GM15510 (cell line): ENCODE measurements at regions not wholly inside any gene's neighbourhood (a gene's known extent, or its start where the extent isn't known, plus 50 kb on each side); places are given as distances from the start of the nearest gene placed in this dataset.

Source experiments
- POLR2A ChIP-seq: IDR thresholded peaks from 3 replicates; pipeline ENCODE4 v1.6.1; 2011; ENCODE audit warnings: borderline replicate concordance; ENCODE audit not compliant: insufficient read length; ENCODE audit errors: extremely low read depth

DNA sequence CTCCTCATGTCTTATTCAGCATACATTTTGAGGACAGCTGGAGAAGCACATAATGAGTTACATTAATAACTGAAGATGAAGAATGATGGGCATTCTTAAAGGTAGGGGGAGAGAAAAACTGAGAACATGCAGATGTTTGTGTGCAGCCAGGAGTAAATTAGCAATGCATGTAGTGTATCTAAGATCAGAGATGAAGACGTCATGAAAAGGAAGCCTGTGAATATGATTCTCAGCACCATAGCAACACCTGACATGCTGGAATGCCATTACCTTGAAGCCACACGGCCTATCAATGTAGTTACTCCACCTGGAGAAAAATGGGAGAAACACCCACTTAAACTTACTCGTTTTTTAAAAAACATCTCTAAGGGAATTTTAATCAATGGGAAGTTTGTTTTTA, 607.1 kb downstream of the PTPRC start:
- no peak for TF ChIP-seq POLR2A

DNA sequence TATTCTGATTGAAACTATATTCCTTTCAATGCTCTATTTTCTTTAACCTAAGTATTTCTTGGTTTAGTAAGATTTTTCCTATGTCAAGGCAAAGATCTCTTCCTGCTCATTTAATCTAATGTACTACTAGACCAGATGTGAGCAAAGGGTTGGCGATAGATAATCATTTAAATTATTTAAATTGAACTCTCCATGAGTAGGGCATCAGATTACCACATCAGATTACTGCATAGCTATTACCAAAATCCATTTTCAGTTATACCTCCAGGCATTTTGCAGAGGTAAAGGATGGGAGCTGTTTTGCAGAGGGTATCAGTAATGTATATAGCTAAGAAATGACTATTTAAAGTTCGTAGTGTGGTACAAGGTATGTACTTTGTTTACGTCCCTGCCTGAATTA, 607.9 kb downstream of the PTPRC start:
- TF ChIP-seq POLR2A: no peak

DNA sequence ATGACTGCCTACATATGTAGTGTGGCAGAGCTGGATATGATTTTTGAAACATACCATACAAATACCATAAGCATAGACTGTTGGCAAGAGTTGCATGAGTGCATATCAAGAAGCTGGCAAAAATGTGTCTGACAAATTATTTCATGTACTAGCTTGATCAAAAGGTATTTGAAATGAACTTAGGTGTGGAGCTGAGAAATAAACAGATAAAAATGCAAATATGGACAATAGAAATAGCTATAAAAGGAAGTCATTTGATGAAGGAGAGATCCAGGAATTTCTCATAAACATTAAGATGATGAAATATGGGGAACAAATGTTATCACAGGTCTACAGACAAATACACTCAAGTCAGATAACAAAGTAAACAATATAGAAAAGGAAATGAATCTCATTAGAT, 609.1 kb downstream of the PTPRC start:
- no peak for TF ChIP-seq POLR2A

DNA sequence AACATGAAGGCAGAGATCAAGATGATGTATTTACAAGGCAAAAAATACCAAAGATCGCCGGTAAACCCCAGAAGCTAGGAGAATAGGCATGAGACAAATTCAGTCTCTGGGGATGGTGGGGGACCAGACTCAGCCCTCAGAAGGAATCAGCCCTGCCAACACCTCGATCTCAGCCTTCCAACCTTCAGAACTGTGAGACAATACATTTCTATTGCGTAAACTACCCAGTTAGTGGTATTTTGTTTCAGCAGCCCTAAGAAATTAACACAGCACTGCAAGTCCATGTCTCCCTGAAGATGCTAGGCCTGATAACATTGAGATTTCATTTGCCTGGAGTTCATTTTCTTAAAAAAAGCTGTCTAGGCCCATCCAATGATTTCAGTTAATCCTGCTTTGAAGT, 622.5 kb downstream of the PTPRC start:
- TF ChIP-seq POLR2A: no peak

DNA sequence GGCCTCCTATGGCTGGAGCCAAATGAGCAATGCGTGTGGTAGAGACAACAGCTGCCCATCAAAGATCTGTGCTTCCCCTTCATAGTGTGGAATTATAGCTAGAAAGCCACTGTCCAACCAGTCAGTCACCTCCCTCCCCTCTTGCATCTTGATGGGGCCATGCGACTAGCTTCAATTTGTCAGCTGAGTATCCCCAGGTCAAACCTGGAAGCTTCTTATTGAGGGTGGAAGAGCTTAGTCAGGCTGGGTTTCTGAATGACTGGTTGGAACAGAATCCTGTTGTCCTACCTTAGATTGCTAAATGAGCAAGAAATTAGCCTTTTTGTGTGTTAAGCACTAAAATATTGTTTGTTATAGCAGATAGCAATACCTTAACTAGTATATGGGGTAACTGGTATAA, 625.4 kb downstream of the PTPRC start:
- TF ChIP-seq POLR2A: no peak

DNA sequence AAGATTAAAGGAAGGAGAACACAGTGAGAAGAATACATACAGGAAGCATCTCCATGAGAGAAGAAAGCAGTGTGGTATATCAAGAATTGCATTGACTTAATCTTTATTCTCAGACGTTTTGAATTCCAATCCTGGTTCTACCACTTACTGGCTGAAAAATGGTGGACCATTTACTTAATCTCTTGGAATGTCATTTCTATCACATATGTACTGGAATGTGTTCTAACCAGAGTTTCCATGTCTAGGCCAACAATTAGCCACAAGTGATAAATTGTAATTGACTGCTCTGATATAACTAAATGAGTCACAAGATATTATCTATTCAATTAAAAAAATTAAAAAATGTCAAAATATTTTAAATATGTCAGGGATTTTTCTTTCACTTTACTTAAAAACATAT, 626.1 kb downstream of the PTPRC start:
- TF ChIP-seq POLR2A: no peak

DNA sequence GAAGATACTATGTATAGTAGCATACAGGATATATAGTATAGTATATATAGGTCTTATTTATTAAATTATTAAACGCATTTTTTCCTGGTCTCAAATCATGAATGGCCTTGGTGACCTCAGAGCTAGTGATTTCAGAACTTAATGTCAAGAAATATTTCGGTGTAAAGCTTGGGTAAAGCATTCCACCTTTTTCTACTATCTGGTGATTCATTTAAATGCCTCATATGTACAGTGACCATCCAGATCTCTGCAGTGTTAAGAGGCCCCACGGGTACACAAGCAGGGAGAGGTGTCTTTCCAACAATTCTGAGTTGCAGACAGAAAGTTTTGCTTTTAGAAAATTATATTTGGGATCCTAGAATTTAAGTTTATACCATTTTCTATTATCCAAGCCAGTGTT, 626.5 kb downstream of the PTPRC start:
- TF ChIP-seq POLR2A: no peak

DNA sequence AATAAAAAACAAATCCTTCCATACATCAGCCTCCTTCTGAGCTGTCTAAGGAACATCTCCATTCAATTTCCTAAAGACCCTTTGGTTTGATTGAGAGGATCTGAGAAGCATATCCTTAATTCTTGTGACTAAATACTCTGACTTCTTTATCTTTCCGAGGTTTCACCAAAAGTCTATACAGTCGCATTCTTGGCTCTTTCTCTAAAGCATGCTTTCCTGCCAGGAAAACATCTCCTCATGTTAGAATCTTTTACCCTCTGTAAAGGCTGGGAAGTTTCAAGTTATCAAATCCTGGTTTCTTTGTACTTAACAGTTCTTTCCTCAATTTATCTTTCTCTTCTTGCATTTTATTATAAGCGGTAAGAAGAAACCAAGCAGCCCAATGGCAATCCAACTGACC, 630.4 kb downstream of the PTPRC start:
- no peak for TF ChIP-seq POLR2A

DNA sequence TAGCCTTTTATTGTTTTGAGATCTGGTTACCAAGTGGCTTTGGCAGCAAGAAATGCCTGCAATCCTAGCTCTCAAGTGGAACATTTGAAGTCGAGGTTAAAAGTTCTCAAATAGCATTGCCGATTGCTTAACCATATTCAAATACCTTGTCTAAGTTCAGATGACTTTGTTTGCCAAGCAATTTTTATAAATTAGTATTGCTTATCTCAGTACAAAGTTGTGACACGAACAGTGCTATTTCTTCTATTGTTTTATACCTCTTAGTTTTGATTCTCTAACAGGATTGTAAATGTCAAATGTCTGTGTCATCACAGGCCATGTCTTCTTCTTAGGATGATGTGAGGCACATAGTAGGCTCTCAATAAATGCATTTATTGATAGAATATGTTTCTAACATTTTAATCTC, 633.3 kb downstream of the PTPRC start:
- no peak for TF ChIP-seq POLR2A

DNA sequence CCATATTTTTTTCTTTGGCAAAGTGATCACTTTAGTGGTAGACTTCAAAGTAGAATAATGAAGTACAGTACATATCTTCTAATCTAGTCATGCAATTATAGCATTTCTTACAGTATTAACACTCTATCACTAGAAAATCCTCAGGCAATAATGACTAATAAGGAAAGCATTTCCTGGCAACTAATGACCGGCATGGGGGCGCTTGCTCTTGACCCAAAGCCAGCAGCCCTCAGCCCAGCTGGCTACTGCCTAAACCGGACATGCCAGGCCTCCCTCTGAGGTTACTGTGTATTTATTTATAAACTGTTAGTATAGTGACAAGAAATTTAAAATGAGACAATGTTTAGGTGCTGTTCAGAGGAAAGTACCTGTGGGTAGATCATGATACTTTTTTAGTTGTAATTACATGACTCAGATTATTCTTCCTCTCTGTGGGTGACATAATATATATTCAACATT, 633.8 kb downstream of the PTPRC start:
- no peak for TF ChIP-seq POLR2A

DNA sequence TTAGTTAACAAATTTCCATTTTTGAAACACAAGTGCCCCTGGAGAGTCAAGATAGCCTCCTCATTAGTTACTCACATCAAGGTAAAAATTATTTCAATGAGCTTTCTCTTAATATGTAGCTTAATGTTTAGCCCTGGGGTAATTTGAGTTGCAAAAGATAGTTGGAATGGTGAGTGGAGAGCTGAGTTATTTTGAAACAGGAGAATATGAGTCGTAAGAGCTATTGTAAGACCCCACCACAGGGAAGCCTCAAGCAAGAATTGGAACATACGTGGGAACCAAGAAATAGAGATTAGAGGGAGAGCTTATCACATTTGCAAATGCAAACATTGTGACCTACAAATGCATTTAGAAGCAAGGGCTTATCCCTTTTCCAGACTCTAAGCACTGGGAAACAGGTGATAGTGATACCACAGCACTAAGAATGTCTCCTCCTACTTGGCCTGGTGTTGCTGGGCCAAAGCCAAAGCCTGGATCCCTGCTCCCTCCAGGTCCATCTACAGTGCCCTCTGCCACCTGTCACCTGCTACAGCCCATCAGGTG, 635.1 kb downstream of the PTPRC start:
- no peak for TF ChIP-seq POLR2A

DNA sequence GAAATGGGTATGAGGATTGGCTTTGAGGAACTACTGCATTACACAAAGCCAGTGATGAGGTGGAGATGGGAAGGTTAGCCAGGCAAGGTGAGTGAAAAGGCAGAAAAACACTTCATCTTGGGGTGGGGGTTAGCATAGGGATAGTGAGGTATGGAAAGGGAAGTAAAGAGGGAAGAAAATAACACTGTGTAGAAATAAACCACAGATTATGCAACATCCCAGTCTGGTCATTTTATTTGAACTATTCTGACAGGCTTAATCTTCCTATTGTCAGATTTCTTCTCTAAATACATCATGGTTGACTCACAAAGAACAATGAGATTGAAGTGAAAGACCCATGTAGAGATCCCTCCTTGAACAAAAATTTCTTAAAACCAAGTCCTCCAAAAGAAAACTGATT, 640.2 kb downstream of the PTPRC start:
- no peak for TF ChIP-seq POLR2A

DNA sequence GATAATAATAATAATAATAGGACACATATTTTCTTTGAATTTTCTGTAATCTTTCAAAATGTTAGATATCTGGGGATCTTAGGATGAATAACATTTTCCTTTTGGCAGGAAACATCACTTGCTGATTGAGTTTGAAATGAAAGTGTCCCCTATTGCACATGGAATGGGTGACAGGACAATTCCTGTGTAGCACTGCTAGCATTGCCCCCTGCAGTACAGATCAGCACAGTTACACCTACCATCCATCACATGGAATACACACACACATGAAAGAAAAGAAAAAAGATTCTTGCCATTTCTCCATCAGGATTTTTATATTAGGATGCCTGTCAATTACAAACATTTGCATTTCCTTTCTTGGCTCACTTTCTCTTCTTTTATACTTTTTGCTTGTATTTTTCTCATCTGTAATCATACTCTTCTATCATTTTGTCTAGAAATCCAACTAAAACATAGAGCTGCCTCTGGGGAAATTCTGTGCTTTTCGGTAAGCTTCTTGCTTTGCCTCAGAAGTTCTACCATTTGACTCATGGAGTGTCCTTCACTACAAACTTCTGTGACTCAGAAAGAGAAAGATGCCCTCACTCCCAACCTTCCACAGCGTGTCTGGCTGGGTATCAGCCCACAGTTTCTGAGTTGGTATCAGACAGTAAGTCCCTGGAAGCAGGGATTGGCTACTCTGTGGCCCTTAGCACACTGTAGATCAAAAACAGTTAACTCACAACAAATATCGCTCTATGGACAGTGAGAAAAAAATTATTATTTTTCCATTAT, 641.2 kb downstream of the PTPRC start:
- TF ChIP-seq POLR2A: no peak

DNA sequence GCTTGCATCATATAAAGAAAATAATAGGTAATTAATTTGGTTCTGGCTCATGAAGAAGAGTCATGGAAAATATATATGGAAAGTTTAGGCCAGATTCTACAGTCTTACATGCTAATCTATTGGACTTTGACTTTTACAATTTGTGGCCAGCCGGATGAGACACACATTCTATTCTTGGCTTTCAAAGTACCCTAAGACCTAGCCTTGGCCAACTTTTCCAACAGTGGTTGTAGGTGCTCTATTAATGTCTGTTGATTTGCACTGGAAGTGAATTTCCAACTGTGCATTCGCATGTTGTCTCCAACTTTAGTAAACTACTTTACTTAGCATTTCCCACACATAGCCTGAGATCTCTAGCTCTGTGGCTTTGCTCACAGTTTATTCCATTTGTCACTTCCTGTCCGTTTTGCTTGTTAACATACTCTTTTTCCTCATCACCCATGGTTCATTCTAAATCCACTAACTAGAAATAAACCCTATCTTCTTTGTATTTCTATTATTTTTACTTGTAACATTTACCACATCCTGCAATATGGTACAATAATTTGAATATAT, 644.0 kb downstream of the PTPRC start:
- TF ChIP-seq POLR2A: no peak

DNA sequence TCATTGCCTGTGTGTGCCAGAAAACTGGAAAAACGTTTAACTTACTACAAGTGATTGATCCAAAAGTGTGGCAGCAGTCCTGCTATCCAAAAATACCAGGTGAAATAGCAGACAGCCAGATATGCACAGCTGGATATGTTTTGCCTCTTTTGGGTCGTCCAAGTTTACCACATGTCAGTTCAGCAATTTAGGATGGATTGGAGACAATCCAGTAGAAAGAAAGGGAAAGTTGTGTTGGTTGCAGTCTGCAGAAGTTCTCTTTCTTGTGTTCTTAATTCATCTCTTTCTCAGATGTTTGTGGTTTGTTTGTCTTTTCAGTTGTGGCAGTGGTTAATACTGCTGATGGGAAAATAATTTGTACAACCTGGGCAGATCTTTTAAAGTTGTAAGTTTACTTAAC, 645.0 kb downstream of the PTPRC start:
- no peak for TF ChIP-seq POLR2A

DNA sequence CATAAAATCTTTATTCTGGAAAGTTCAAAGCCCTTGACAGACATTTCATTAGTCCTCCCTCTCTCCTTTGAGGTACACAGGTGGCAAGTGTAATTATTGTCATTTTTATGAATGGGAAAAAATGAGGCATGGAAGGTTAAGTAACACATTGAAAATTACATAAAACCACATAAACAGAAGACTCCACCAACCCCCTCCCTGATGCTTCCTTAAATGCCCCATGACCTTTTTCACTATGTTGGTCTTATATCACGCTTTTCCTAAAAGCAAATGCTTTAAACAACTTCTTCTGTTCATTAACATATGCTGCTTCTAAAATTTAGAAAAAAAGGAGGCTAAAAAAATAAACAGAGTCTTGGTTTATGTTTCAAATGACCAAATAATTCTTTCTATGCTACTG, 648.4 kb downstream of the PTPRC start:
- no peak for TF ChIP-seq POLR2A

DNA sequence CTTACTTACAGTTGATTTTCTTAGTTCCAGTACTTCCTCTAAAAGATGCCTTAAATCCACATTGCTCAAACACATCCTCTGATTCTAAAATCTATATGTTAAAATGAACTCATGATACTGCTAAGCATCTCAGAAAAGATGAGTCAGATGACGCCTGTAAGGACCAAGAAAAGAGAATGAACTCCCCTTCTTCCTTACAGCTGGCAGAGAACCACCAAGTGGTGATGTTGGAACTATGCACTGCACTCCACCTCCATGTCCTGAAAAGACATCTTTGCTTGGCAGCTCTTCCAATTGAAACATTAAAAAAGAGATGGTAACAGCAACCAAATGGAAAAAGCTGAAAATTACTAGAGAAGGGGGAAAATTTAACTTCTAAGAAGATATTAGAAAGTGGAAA, 648.8 kb downstream of the PTPRC start:
- TF ChIP-seq POLR2A: no peak

DNA sequence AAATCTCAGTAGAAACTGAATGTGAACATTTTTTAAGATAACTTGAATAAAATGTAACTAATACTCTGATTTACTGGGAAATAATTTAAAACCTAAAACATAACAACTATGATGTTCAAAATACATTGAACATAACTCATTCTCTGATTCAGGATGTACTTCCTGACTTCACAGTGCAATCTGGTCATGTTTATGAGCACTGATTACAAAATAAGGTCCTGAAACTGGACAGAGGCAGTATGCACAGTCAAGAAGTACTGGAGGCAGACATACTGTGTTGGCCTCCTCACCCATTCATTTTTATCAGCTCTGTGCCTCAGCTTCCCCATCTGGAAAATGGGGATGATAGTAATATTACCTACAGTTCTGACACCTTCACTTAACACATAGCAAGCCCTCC, 651.3 kb downstream of the PTPRC start:
- TF ChIP-seq POLR2A: no peak
